ENCODE measurements at regions not wholly inside any gene's neighbourhood (a gene's known extent, or its start where the extent isn't known, plus 50 kb on each side); places are given as distances from the start of the nearest gene placed in this dataset.
"Not testable (repeated sequence)": the region's sequence is repeated elsewhere in the genome, so short reads cannot be mapped to it uniquely, and the experiment has no call there.

DNA sequence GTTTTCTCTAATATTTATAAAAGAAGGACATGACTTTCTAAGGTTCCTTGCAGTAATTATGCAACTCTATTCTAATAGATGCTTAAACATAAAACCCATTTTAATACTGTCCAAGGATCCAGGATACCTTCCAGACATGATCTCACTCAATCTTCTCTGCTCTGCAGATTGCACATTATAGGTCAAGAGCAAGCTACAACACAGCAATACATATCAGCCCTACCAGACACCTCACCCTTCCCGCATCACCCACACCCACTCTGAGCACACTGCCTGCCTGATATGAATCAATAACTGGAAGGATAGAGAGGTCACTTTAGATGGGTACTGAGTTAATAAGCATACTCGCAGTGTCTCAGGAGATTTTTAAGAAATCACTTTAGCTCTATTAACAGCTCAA lies 74.0 kb upstream of the NBPF26 start:
- not testable (repeated sequence) for H2BK12ac ChIP-seq (ENCODE audit: low read length); H4K91ac ChIP-seq (ENCODE audit: low read depth, low read length); H3K9me3 ChIP-seq (ENCODE audit: insufficient read depth, low read depth, low read length); H2AK5ac ChIP-seq (ENCODE audit: low read length); H2AFZ ChIP-seq (ENCODE audit: insufficient read depth, low read length, poor library complexity); DNase-seq; H3K27me3 ChIP-seq (ENCODE audit: insufficient read depth, low read length); H3K23ac ChIP-seq (ENCODE audit: low read length); H2BK120ac ChIP-seq (ENCODE audit: insufficient read depth, low read length, poor library complexity); H2BK5ac ChIP-seq (ENCODE audit: low read depth, low read length, poor library complexity); H3K36me3 ChIP-seq (ENCODE audit: control insufficient read depth in 1 of 2, insufficient read depth in 2 of 2, low read length in 2 of 2); H3K4me3 ChIP-seq (ENCODE audit: low read depth, low read length); H3K18ac ChIP-seq (ENCODE audit: low read length); H4K12ac ChIP-seq (ENCODE audit: low read depth, low read length); H3K9ac ChIP-seq (ENCODE audit: low read length); H3K4ac ChIP-seq (ENCODE audit: low read depth, low read length); H3K79me2 ChIP-seq (ENCODE audit: control insufficient read depth, insufficient read depth, low read length, poor library complexity); H4K8ac ChIP-seq (ENCODE audit: low read depth, low read length); H3K27ac ChIP-seq (ENCODE audit: low read depth, low read length); H3K14ac ChIP-seq (ENCODE audit: low read length); H3K4me1 ChIP-seq (ENCODE audit: control insufficient read depth in 1 of 2, insufficient read depth in 2 of 2, low read length in 2 of 2); H3K79me1 ChIP-seq (ENCODE audit: low read length); H3K4me2 ChIP-seq (ENCODE audit: low read length)
- WGBS (ENCODE audit: extremely low coverage, insufficient coverage, insufficient read length): no CpG with 5 or more reads among the region's 2 CpGs

GRCh38 chr1:120654114-120654513 lies 69.6 kb upstream of the NBPF26 start:
- H3K4me2 ChIP-seq (ENCODE audit: low read length); H4K91ac ChIP-seq (ENCODE audit: low read depth, low read length); H3K4me1 ChIP-seq (ENCODE audit: control insufficient read depth in 1 of 2, insufficient read depth in 2 of 2, low read length in 2 of 2); H3K9ac ChIP-seq (ENCODE audit: low read length); H3K79me1 ChIP-seq (ENCODE audit: low read length); H3K4ac ChIP-seq (ENCODE audit: low read depth, low read length); H3K18ac ChIP-seq (ENCODE audit: low read length); H3K79me2 ChIP-seq (ENCODE audit: control insufficient read depth, insufficient read depth, low read length, poor library complexity); H3K36me3 ChIP-seq (ENCODE audit: control insufficient read depth in 1 of 2, insufficient read depth in 2 of 2, low read length in 2 of 2); H2BK12ac ChIP-seq (ENCODE audit: low read length); H3K9me3 ChIP-seq (ENCODE audit: insufficient read depth, low read depth, low read length); H4K12ac ChIP-seq (ENCODE audit: low read depth, low read length); H3K27me3 ChIP-seq (ENCODE audit: insufficient read depth, low read length); H2AFZ ChIP-seq (ENCODE audit: insufficient read depth, low read length, poor library complexity); H3K23ac ChIP-seq (ENCODE audit: low read length); H2BK120ac ChIP-seq (ENCODE audit: insufficient read depth, low read length, poor library complexity); H2AK5ac ChIP-seq (ENCODE audit: low read length); H4K8ac ChIP-seq (ENCODE audit: low read depth, low read length); H3K14ac ChIP-seq (ENCODE audit: low read length); H3K27ac ChIP-seq (ENCODE audit: low read depth, low read length); H2BK5ac ChIP-seq (ENCODE audit: low read depth, low read length, poor library complexity); H3K4me3 ChIP-seq (ENCODE audit: low read depth, low read length); DNase-seq: not testable (repeated sequence)
- no CpG with 5 or more reads among the region's 6 CpGs for WGBS (ENCODE audit: extremely low coverage, insufficient coverage, insufficient read length)

DNA sequence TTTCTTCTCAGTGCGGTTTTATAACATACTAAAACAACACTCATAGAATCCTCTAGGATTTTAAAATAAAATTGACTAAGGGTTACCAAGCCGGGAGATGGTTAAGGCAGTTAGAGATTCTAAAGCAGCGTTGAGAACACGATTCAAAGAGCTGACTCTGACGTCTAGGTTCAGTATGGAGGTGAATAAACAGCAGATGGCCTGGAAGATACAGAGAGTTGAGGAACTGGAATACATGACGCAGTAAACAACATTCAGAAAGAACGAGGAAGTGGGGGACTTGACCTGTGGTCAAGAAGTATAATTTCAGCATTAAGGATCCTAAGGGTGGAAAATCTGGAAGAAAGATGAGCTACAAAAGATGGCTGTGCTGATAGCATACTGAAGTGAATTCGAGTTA lies 68.4 kb upstream of the NBPF26 start:
- H3K4me1 ChIP-seq (ENCODE audit: control insufficient read depth in 1 of 2, insufficient read depth in 2 of 2, low read length in 2 of 2); H3K14ac ChIP-seq (ENCODE audit: low read length); H3K9ac ChIP-seq (ENCODE audit: low read length); H4K91ac ChIP-seq (ENCODE audit: low read depth, low read length); H3K27ac ChIP-seq (ENCODE audit: low read depth, low read length); DNase-seq; H2BK120ac ChIP-seq (ENCODE audit: insufficient read depth, low read length, poor library complexity); H3K27me3 ChIP-seq (ENCODE audit: insufficient read depth, low read length); H2BK5ac ChIP-seq (ENCODE audit: low read depth, low read length, poor library complexity); H2AK5ac ChIP-seq (ENCODE audit: low read length); H2AFZ ChIP-seq (ENCODE audit: insufficient read depth, low read length, poor library complexity); H3K23ac ChIP-seq (ENCODE audit: low read length); H3K79me2 ChIP-seq (ENCODE audit: control insufficient read depth, insufficient read depth, low read length, poor library complexity); H3K4ac ChIP-seq (ENCODE audit: low read depth, low read length); H3K36me3 ChIP-seq (ENCODE audit: control insufficient read depth in 1 of 2, insufficient read depth in 2 of 2, low read length in 2 of 2); H4K8ac ChIP-seq (ENCODE audit: low read depth, low read length); H3K79me1 ChIP-seq (ENCODE audit: low read length); H3K18ac ChIP-seq (ENCODE audit: low read length); H4K12ac ChIP-seq (ENCODE audit: low read depth, low read length); H3K4me2 ChIP-seq (ENCODE audit: low read length); H2BK12ac ChIP-seq (ENCODE audit: low read length); H3K9me3 ChIP-seq (ENCODE audit: insufficient read depth, low read depth, low read length); H3K4me3 ChIP-seq (ENCODE audit: low read depth, low read length): not testable (repeated sequence)
- WGBS (ENCODE audit: extremely low coverage, insufficient coverage, insufficient read length): no CpG with 5 or more reads among the region's 8 CpGs

- not testable (repeated sequence) for H4K12ac ChIP-seq (ENCODE audit: low read depth, low read length); H4K91ac ChIP-seq (ENCODE audit: low read depth, low read length); H2AFZ ChIP-seq (ENCODE audit: insufficient read depth, low read length, poor library complexity); H3K9ac ChIP-seq (ENCODE audit: low read length); H3K4me2 ChIP-seq (ENCODE audit: low read length); H2BK5ac ChIP-seq (ENCODE audit: low read depth, low read length, poor library complexity); H3K27me3 ChIP-seq (ENCODE audit: insufficient read depth, low read length); H3K27ac ChIP-seq (ENCODE audit: low read depth, low read length); H3K79me1 ChIP-seq (ENCODE audit: low read length); H2BK12ac ChIP-seq (ENCODE audit: low read length); H3K4me3 ChIP-seq (ENCODE audit: low read depth, low read length); H3K36me3 ChIP-seq (ENCODE audit: control insufficient read depth in 1 of 2, insufficient read depth in 2 of 2, low read length in 2 of 2); H3K18ac ChIP-seq (ENCODE audit: low read length); H2AK5ac ChIP-seq (ENCODE audit: low read length); H3K79me2 ChIP-seq (ENCODE audit: control insufficient read depth, insufficient read depth, low read length, poor library complexity); H4K8ac ChIP-seq (ENCODE audit: low read depth, low read length); H2BK120ac ChIP-seq (ENCODE audit: insufficient read depth, low read length, poor library complexity); H3K4me1 ChIP-seq (ENCODE audit: control insufficient read depth in 1 of 2, insufficient read depth in 2 of 2, low read length in 2 of 2); H3K23ac ChIP-seq (ENCODE audit: low read length); DNase-seq; H3K14ac ChIP-seq (ENCODE audit: low read length); H3K4ac ChIP-seq (ENCODE audit: low read depth, low read length); H3K9me3 ChIP-seq (ENCODE audit: insufficient read depth, low read depth, low read length)
- WGBS (ENCODE audit: extremely low coverage, insufficient coverage, insufficient read length): no CpG with 5 or more reads among the region's 5 CpGs
Observed at GRCh38 chr1:120656116-120656515, 67.6 kb upstream of the NBPF26 start.
